ENCODE measurements at regions not wholly inside any gene's neighbourhood (a gene's known extent, or its start where the extent isn't known, plus 50 kb on each side); places are given as distances from the start of the nearest gene placed in this dataset.

DNA sequence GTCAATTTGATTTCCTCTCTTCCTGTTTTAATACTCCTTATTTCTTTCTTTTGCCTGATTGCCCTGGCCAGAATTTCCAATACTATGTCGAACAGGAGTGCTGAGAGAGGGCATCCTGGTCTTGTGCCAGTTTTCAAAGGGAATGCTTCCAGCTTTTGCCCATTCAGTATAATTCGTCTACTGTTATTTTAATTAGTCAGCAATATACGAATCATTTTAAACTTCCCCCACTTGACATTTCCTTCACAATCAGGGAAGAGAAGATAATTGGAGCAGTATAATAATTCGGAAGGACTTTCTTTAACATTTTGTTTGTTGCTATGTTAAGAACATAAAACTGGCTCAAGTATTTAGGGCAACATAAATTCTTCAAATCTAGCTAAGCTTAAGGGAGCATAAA lies 860.3 kb upstream of the SLC35B3 start:
- TF ChIP-seq POLR2A (IDR thresholded peaks at IDR 0.05), result no peak
- TF ChIP-seq, protein P1, sequence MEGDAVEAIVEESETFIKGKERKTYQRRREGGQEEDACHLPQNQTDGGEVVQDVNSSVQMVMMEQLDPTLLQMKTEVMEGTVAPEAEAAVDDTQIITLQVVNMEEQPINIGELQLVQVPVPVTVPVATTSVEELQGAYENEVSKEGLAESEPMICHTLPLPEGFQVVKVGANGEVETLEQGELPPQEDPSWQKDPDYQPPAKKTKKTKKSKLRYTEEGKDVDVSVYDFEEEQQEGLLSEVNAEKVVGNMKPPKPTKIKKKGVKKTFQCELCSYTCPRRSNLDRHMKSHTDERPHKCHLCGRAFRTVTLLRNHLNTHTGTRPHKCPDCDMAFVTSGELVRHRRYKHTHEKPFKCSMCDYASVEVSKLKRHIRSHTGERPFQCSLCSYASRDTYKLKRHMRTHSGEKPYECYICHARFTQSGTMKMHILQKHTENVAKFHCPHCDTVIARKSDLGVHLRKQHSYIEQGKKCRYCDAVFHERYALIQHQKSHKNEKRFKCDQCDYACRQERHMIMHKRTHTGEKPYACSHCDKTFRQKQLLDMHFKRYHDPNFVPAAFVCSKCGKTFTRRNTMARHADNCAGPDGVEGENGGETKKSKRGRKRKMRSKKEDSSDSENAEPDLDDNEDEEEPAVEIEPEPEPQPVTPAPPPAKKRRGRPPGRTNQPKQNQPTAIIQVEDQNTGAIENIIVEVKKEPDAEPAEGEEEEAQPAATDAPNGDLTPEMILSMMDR (IDR thresholded peaks at IDR 0.05), result no peak
